GM12872 (cell line): ENCODE measurements at regions not wholly inside any gene's neighbourhood (a gene's known extent, or its start where the extent isn't known, plus 50 kb on each side); places are given as distances from the start of the nearest gene placed in this dataset.

Experiments
- CTCF ChIP-seq: IDR thresholded peaks from 3 replicates; pipeline ENCODE4 v1.5.1; 2011; ENCODE audit warnings: low read depth, mild to moderate bottlenecking, low read length, moderate library complexity; ENCODE audit not compliant: insufficient read depth

- TF ChIP-seq CTCF: no peak
These were observed 164.5 kb downstream of the GAS1 start for GRCh38 chr9:86782831-86783230.

DNA sequence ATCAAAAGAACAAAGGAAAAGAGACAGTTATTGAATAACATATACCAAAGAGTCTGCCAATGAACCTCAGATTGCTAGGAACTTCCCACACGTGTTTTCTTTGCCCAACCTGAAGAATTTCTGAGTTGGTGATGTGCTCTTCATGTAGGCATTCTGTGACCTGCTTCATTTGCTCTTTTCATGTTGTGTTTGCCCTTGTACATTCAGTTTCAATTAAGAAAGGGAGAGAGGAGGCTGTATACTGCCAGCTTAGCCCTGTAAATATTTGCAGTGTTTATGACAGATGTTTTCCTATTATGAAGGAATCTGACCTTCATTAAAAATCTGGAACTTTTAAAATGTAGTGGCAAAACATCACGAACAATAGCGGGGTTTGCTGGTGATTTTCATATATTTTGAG is 168.5 kb downstream of the GAS1 start:
- no peak for TF ChIP-seq CTCF

- TF ChIP-seq CTCF: no peak
These were observed 171.6 kb downstream of the GAS1 start for GRCh38 chr9:86775718-86776117.

DNA sequence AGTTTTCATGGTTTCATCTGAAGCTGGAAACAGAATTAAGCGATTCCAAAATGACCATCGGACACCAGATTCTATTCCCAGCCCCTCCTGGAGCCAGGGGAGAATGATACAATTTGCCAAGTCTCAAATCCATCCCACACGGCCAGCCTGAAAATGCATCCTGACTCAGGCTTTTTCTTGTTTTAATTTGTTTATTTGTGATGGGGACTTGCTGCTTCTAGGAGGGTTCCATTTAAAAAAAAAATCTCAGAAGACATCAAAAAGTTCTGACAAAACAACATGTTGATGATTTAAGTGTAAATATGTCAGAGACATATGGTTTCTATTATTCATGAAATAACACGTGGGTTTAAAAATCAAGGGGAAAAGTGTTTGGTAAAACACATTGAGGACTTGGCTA is 173.2 kb downstream of the GAS1 start:
- no peak for TF ChIP-seq CTCF

DNA sequence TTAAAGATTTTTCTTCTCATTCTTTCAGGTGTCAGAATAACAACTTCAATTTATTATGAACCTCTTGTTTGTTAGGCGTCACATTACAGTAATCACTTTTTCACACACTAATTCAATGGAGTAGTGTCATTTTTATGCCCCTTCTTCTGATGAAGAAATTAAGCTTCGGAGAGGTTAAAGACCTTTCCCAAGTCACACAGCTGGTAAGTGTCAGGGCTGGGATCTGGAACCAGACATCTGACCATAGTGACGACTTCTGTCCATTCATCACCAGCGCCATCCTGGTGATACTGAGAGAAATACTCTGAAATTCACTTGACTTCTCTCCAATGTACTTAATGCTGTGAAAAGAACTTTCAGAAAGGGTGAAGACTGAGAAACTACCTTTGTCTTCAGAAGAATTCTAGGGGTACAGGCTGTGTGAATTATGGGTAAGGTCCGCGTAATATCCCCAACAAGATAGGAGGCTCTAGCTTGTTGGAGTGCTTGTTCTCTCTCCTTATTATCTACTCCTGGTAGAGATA is 173.8 kb downstream of the GAS1 start:
- TF ChIP-seq CTCF: no peak

- TF ChIP-seq CTCF: no peak
These were observed 174.7 kb downstream of the GAS1 start for GRCh38 chr9:86772635-86772993.

DNA sequence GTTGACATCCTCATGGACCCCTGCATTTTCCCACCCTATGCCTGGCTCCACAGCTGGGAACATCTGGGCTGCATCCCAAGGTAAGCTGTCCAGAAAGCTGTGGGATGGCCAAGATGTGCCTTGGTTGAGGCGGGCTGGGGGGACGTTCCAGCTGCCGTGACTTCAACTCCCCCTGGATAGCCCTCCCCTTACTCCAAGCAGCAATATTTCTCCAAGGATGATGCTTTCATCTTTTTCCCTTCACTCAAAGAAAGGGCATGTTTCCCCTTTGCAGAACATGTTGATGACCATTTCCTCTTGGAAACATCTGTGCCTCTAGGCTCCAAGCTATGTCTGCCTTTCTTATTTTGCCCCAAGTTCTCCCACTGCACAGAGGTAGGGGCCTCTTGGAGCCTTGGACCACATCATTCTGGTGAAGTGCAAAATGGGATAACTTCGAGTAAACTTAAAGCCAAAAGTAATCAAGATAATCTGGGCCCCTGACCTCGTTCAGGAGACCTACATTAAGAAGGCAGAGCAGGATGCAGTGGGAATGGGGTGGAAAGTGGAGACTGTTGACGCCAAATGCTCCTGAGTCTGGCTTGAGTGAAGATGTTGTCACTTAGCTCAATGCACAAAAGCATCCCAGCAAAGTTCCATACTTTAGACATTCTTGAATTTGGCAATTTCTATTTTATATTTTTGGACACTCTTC is 175.2 kb downstream of the GAS1 start:
- no peak for TF ChIP-seq CTCF

DNA sequence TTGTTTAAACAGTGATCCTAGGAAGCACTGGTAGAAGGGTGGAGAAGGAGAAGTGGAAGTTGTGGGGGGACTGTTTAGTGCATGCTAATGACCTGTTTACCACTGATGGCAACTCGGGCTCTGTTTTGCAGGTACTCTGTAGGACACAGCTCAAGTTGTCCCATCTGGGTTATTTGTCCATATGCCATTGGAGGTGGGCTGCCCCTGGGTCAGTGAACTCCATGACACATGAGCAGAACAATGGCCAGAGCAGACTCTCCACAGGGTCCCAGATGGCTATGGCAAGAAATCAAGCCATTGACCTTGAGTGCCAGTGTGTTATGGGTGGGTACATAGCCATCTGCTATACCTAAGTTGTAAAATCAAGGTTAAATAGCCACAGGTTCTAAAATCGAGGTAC is 175.9 kb downstream of the GAS1 start:
- TF ChIP-seq CTCF: no peak
